Prostate gland (tissue), 2 donors: ENCODE measurements at regions not wholly inside any gene's neighbourhood (a gene's known extent, or its start where the extent isn't known, plus 50 kb on each side); places are given as distances from the start of the nearest gene placed in this dataset.

Experiments
- POLR2A ChIP-seq: fragments of 450-650 bp; IDR thresholded peaks from one replicate; pipeline ENCODE4 v1.6.1; 2016; ENCODE audit warnings: antibody characterized with exemption, mild to moderate bottlenecking
- POLR2AphosphoS5 ChIP-seq: sonication (generic); formaldehyde crosslinking; IDR thresholded peaks from one replicate; pipeline ENCODE4 v1.6.1; 2017; ENCODE audit warnings: antibody characterized with exemption
- TF ChIP-seq, protein P1 (sequence below), 4 experiments: fragments of 200-600 bp in 2 of 4; fragments of 450-650 bp in 2 of 4; sonication (generic) in 2 of 4; IDR thresholded peaks; 1 replicate in 3 of 4; 2 replicates in 1 of 4; pipeline ENCODE4 v1.5.1; 2016 to 2019; ENCODE audit warnings: antibody characterized with exemption in 4 of 4, mild to moderate bottlenecking in 2 of 4, moderate library complexity in 2 of 4

DNA sequence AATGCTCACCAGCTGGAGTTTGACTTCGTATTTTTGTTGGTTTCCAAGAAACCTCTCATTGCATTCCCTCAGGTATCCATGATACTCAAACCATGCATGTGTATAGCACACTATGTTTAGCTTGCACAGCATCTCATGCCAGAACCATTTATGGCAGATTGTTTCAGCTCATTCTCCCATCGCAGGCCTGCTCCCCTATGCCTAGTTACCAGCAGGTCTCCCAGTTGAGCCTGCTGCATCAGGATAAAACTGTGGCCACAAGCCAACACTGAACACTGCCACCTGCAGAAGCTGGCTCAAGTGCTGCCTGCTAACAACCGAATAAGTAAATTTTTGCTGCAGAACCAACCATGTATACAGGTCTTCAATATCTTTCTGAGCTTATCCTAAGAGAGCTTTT, 804.5 kb downstream of the NLGN4Y start:
- TF ChIP-seq, protein P1, sequence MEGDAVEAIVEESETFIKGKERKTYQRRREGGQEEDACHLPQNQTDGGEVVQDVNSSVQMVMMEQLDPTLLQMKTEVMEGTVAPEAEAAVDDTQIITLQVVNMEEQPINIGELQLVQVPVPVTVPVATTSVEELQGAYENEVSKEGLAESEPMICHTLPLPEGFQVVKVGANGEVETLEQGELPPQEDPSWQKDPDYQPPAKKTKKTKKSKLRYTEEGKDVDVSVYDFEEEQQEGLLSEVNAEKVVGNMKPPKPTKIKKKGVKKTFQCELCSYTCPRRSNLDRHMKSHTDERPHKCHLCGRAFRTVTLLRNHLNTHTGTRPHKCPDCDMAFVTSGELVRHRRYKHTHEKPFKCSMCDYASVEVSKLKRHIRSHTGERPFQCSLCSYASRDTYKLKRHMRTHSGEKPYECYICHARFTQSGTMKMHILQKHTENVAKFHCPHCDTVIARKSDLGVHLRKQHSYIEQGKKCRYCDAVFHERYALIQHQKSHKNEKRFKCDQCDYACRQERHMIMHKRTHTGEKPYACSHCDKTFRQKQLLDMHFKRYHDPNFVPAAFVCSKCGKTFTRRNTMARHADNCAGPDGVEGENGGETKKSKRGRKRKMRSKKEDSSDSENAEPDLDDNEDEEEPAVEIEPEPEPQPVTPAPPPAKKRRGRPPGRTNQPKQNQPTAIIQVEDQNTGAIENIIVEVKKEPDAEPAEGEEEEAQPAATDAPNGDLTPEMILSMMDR (IDR thresholded peaks at IDR 0.05) = no peak
- no peak for TF ChIP-seq POLR2A
- no peak for TF ChIP-seq POLR2AphosphoS5
